Mammary epithelial cell (primary cell): ENCODE measurements at regions not wholly inside any gene's neighbourhood (a gene's known extent, or its start where the extent isn't known, plus 50 kb on each side); places are given as distances from the start of the nearest gene placed in this dataset.

Experiments used
- CTCF ChIP-seq, 2 donors: IDR thresholded peaks in 1 of 2; conservative IDR thresholded peaks in 1 of 2; 2 replicates each; pipeline ENCODE4 v1.5.1; 2011 to 2012; ENCODE audit warnings: inconsistent platforms in 2 of 2, low read length in 2 of 2, mild to moderate bottlenecking in 2 of 2, control low read depth in 1 of 2, low read depth in 1 of 2; ENCODE audit not compliant: insufficient read depth in 1 of 2; ENCODE audit errors: extremely low read depth in 1 of 2
- EZH2 ChIP-seq: IDR thresholded peaks from 2 replicates; pipeline ENCODE4 v1.6.1; 2012; ENCODE audit warnings: low read length, inconsistent platforms, borderline replicate concordance

- no peak for TF ChIP-seq EZH2
- TF ChIP-seq CTCF (conservative IDR thresholded peaks at IDR 0.05 in 1 of 2, IDR thresholded peaks at IDR 0.05 in 1 of 2; ENCODE audit: extremely low read depth in 1 of 2, insufficient read depth in 1 of 2, low read depth in 1 of 2, low read length in 2 of 2), result no peak
Measured at GRCh38 chr3:21835264-21835663, 84.3 kb upstream of the ZNF385D start.
